CD14-positive monocyte (primary cell): ENCODE measurements at regions not wholly inside any gene's neighbourhood (a gene's known extent, or its start where the extent isn't known, plus 50 kb on each side); places are given as distances from the start of the nearest gene placed in this dataset.

ENCODE experiments used
- DNase-seq, 3 donors: peaks; one replicate each; pipeline ENCODE4 v3.0.0-alpha.2; 2011 to 2022
- H2AFZ ChIP-seq: 2 replicates; pipeline ENCODE4 v1.6.0; 2012; ENCODE audit warnings: mild to moderate bottlenecking, low read depth, low read length, inconsistent platforms; ENCODE audit not compliant: insufficient read depth, poor library complexity, severe bottlenecking
- H3K27ac ChIP-seq, 2 donors: 1 replicate in 1 of 2; 2 replicates in 1 of 2; pipeline ENCODE4 v1.5.1; 2012 to 2013; ENCODE audit warnings: low read length in 2 of 2, control low read depth in 1 of 2, inconsistent platforms in 1 of 2, low read depth in 1 of 2, mild to moderate bottlenecking in 1 of 2
- H3K27me3 ChIP-seq, 2 donors: one replicate each; pipeline versions ENCODE4 v1.6.0 to v1.6.1; 2011 to 2013; ENCODE audit warnings: low read length in 2 of 2; ENCODE audit not compliant: control insufficient read depth in 2 of 2, insufficient read depth in 2 of 2
- H3K36me3 ChIP-seq, 2 donors: replicated peaks in 1 of 2; 1 replicate in 1 of 2; 2 replicates in 1 of 2; pipeline versions ENCODE4 v1.5.1 to v1.6.1; 2012 to 2013; ENCODE audit warnings: low read length in 2 of 2, control low read depth in 1 of 2, inconsistent platforms in 1 of 2, mild to moderate bottlenecking in 1 of 2; ENCODE audit not compliant: insufficient read depth in 2 of 2, control insufficient read depth in 1 of 2
- H3K4me1 ChIP-seq, 2 donors: 1 replicate in 1 of 2; 2 replicates in 1 of 2; pipeline versions ENCODE4 v1.5.1 to v1.6.1; 2012 to 2013; ENCODE audit warnings: low read length in 2 of 2, control low read depth in 1 of 2, inconsistent platforms in 1 of 2, mild to moderate bottlenecking in 1 of 2, moderate library complexity in 1 of 2; ENCODE audit not compliant: insufficient read depth in 2 of 2, control insufficient read depth in 1 of 2
- H3K4me2 ChIP-seq: replicated peaks from 2 replicates; pipeline ENCODE3; 2012; ENCODE audit warnings: low read length, moderate library complexity, mild to moderate bottlenecking; ENCODE audit not compliant: poor library complexity, severe bottlenecking; ENCODE audit errors: extremely low read depth
- H3K4me3 ChIP-seq, 3 experiments: fragments of 200-600 bp in 1 of 3; sonication (generic) in 1 of 3; replicated peaks in 1 of 3; 1 replicate in 2 of 3; 2 replicates in 1 of 3; pipeline ENCODE4 v1.5.1; 2011 to 2013; ENCODE audit warnings: low read length in 3 of 3, mild to moderate bottlenecking in 3 of 3, control low read depth in 2 of 3, low read depth in 2 of 3, inconsistent platforms in 1 of 3, moderate library complexity in 1 of 3
- H3K79me2 ChIP-seq: 2 replicates; pipeline ENCODE4 v1.6.0; 2012; ENCODE audit warnings: mild to moderate bottlenecking, control low read depth, inconsistent platforms, low read length, moderate library complexity; ENCODE audit not compliant: insufficient read depth
- H3K9ac ChIP-seq: 2 replicates; pipeline ENCODE4 v1.6.0; 2017; ENCODE audit warnings: low read length, mild to moderate bottlenecking; ENCODE audit not compliant: insufficient read depth, poor library complexity, severe bottlenecking
- H3K9me3 ChIP-seq, 2 donors: replicated peaks in 1 of 2; 1 replicate in 1 of 2; 2 replicates in 1 of 2; pipeline versions ENCODE4 v1.5.1 to v1.6.1; 2012 to 2013; ENCODE audit warnings: low read length in 2 of 2, control low read depth in 1 of 2; ENCODE audit not compliant: control insufficient read depth in 1 of 2, insufficient read depth in 1 of 2
- H4K20me1 ChIP-seq: 2 replicates; pipeline ENCODE4 v1.6.0; 2012; ENCODE audit warnings: mild to moderate bottlenecking, low read length, control low read depth, moderate library complexity; ENCODE audit not compliant: insufficient read depth
- H3K27ac Mint-ChIP-seq, 7 donors: one replicate each; pipeline ENCODE4 v1.8.0; 2020; ENCODE audit warnings: mild to moderate bottlenecking in 7 of 7, mixed read lengths in 7 of 7, moderate library complexity in 6 of 7, inconsistent platforms in 2 of 7
- H3K27me3 Mint-ChIP-seq, 3 donors: one replicate each; pipeline ENCODE4 v1.8.0; 2021 to 2022; ENCODE audit warnings: low read depth in 3 of 3, mild to moderate bottlenecking in 3 of 3, mixed read lengths in 3 of 3, moderate library complexity in 3 of 3, inconsistent platforms in 1 of 3
- H3K36me3 Mint-ChIP-seq, 2 donors: one replicate each; pipeline ENCODE4 v1.8.0; 2020; ENCODE audit warnings: mixed read lengths in 2 of 2, inconsistent platforms in 1 of 2, mild to moderate bottlenecking in 1 of 2
- H3K4me1 Mint-ChIP-seq: one replicate; pipeline ENCODE4 v1.8.0; 2020; ENCODE audit warnings: mild to moderate bottlenecking, mixed read lengths
- H3K4me3 Mint-ChIP-seq, 2 donors: one replicate each; pipeline ENCODE4 v1.8.0; 2020; ENCODE audit warnings: mild to moderate bottlenecking in 2 of 2, mixed read lengths in 2 of 2, moderate library complexity in 1 of 2
- H3K9me3 Mint-ChIP-seq, 7 donors: one replicate each; pipeline ENCODE4 v1.8.0; 2020 to 2022; ENCODE audit warnings: mixed read lengths in 7 of 7, mild to moderate bottlenecking in 6 of 7, moderate library complexity in 6 of 7, inconsistent platforms in 2 of 7
- CTCF ChIP-seq: fragments of 200-600 bp; IDR thresholded peaks from one replicate; pipeline ENCODE4 v1.8.0; 2022; ENCODE audit warnings: antibody characterized with exemption, mild to moderate bottlenecking
- WGBS: methylation state at CpG from one replicate; pipeline ENCODE4 v1.1.5; 2013; ENCODE audit warnings: missing lambda C conversion rate; ENCODE audit not compliant: insufficient coverage; 5-methylcytosine and 5-hydroxymethylcytosine counted together
- intact Hi-C, 2 donors: fragments of 100-400 bp; cut with micrococcal nuclease; formaldehyde crosslinking; loops; one replicate each; pipeline versions ENCODE4 v1.15.0 to v1.15.1; 2023

GRCh38 chr4:14596028-14596427, 406.3 kb upstream of the CPEB2 start:
- Histone ChIP-seq H3K4me2 (no peak overlapping the region), H3K36me3 (no peaks in the 10 kb centered on the region), H3K9ac (no peak overlapping the region), H3K79me2 (no peaks in the 10 kb centered on the region), H3K4me1 (no peaks in the 10 kb centered on the region), H3K4me3 (no peak overlapping the region), H3K27ac (no peak overlapping the region), H3K27me3 (no peaks in the 10 kb centered on the region), H3K9me3 (no peaks in the 10 kb centered on the region), H2AFZ (no peak overlapping the region), H4K20me1 (no peaks in the 10 kb centered on the region)
- intact Hi-C loops = no loop called here
- no peak overlapping the region for H3K27ac Mint-ChIP-seq
- no peak for TF ChIP-seq CTCF
- H3K4me3 Mint-ChIP-seq = no peak overlapping the region
- WGBS = 60% methylated on average over 1 of the region's 4 CpGs
- H3K9me3 Mint-ChIP-seq = peaks cover 4 to 9% (median 6%) of the 10 kb centered on the region in 7 donors
- DNase-seq = no peak
- H3K27me3 Mint-ChIP-seq = peaks cover 0 to 1% (median 0%) of the 10 kb centered on the region in 3 donors
- no peaks in the 10 kb centered on the region for H3K4me1 Mint-ChIP-seq
- H3K36me3 Mint-ChIP-seq = no peaks in the 10 kb centered on the region

GRCh38 chr4:14596437-14596836, 405.8 kb upstream of the CPEB2 start:
- H3K27me3 ChIP-seq = no peaks in the 10 kb centered on the region
- no peak for DNase-seq
- no CpG with 5 or more reads among the region's 2 CpGs for WGBS
- no peak overlapping the region for H3K27ac ChIP-seq
- H4K20me1 ChIP-seq = no peaks in the 10 kb centered on the region
- H3K4me1 ChIP-seq = no peaks in the 10 kb centered on the region
- no peak overlapping the region for H3K4me2 ChIP-seq
- H3K4me3 ChIP-seq = no peak overlapping the region
- no peaks in the 10 kb centered on the region for H3K36me3 ChIP-seq
- H3K9me3 ChIP-seq = peaks cover 0 to under 1% of the 10 kb centered on the region in 2 donors
- Mint-ChIP-seq H3K4me1 (no peaks in the 10 kb centered on the region), H3K9me3 (peaks cover 4 to 9% (median 6%) of the 10 kb centered on the region in 7 donors), H3K36me3 (no peaks in the 10 kb centered on the region), H3K27me3 (peaks cover 0 to 1% (median 0%) of the 10 kb centered on the region in 3 donors), H3K27ac (no peak overlapping the region), H3K4me3 (no peak overlapping the region)
- H3K9ac ChIP-seq = no peak overlapping the region
- no peak overlapping the region for H2AFZ ChIP-seq
- intact Hi-C loops = no loop called here
- no peak for TF ChIP-seq CTCF
- H3K79me2 ChIP-seq = no peaks in the 10 kb centered on the region
